ENCODE measurements at regions not wholly inside any gene's neighbourhood (a gene's known extent, or its start where the extent isn't known, plus 50 kb on each side); places are given as distances from the start of the nearest gene placed in this dataset.

DNA sequence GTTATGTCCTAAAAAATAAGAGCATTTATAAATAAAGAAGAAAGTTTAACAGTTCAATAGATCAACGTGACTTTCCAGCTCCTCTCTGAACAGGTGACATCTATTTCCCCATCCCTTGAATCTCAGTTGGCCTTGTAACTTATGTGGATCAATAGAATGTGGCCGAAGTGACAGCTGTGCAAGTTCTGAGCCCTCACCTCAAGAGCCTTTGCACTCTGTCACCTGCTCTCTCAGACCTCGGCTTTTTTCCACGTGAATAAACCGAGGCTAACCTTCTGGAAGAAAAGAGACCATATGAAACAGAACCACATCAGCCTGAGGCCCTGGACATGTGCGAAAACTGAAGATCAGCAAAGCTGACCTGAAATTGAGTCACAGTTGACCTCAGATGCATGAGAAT lies 253.0 kb downstream of the DAD1 start:
- Histone ChIP-seq H3K27me3 (ENCODE audit: control insufficient read depth, insufficient read depth, low read length) (no peaks in the 10 kb centered on the region; the same call in 1 of the 2 replicates), H3K9me3 (ENCODE audit: control insufficient read depth, insufficient read depth, low read depth, low read length) (no peaks in the 10 kb centered on the region), H3K27ac (ENCODE audit: low read length) (no peak overlapping the region), H3K4me3 (ENCODE audit: low read depth in 2 of 2, low read length in 2 of 2) (no peak overlapping the region), H3K4me1 (ENCODE audit: control insufficient read depth, insufficient read depth, low read length) (peaks cover 20% of the 10 kb centered on the region), H3K36me3 (ENCODE audit: control insufficient read depth, insufficient read depth, low read length) (no peaks in the 10 kb centered on the region)
- POLR2A ChIA-PET = no interaction called here
- ATAC-seq (no peak), DNase-seq (ENCODE audit: low read depth, low spot score) (no peak)
- intact Hi-C loops (cut with micrococcal nuclease; ENCODE audit: unreplicated experiment) = no loop called here
- TF ChIP-seq POLR2AphosphoS5 (IDR thresholded peaks at IDR 0.05; ENCODE audit: low read depth, low read length) = no peak
- TF ChIP-seq, protein P1, sequence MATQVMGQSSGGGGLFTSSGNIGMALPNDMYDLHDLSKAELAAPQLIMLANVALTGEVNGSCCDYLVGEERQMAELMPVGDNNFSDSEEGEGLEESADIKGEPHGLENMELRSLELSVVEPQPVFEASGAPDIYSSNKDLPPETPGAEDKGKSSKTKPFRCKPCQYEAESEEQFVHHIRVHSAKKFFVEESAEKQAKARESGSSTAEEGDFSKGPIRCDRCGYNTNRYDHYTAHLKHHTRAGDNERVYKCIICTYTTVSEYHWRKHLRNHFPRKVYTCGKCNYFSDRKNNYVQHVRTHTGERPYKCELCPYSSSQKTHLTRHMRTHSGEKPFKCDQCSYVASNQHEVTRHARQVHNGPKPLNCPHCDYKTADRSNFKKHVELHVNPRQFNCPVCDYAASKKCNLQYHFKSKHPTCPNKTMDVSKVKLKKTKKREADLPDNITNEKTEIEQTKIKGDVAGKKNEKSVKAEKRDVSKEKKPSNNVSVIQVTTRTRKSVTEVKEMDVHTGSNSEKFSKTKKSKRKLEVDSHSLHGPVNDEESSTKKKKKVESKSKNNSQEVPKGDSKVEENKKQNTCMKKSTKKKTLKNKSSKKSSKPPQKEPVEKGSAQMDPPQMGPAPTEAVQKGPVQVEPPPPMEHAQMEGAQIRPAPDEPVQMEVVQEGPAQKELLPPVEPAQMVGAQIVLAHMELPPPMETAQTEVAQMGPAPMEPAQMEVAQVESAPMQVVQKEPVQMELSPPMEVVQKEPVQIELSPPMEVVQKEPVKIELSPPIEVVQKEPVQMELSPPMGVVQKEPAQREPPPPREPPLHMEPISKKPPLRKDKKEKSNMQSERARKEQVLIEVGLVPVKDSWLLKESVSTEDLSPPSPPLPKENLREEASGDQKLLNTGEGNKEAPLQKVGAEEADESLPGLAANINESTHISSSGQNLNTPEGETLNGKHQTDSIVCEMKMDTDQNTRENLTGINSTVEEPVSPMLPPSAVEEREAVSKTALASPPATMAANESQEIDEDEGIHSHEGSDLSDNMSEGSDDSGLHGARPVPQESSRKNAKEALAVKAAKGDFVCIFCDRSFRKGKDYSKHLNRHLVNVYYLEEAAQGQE (IDR thresholded peaks at IDR 0.05; ENCODE audit: insufficient read depth in 1 of 2, low read depth in 2 of 2, low read length in 1 of 2) = no peak
- TF ChIP-seq, protein P2, sequence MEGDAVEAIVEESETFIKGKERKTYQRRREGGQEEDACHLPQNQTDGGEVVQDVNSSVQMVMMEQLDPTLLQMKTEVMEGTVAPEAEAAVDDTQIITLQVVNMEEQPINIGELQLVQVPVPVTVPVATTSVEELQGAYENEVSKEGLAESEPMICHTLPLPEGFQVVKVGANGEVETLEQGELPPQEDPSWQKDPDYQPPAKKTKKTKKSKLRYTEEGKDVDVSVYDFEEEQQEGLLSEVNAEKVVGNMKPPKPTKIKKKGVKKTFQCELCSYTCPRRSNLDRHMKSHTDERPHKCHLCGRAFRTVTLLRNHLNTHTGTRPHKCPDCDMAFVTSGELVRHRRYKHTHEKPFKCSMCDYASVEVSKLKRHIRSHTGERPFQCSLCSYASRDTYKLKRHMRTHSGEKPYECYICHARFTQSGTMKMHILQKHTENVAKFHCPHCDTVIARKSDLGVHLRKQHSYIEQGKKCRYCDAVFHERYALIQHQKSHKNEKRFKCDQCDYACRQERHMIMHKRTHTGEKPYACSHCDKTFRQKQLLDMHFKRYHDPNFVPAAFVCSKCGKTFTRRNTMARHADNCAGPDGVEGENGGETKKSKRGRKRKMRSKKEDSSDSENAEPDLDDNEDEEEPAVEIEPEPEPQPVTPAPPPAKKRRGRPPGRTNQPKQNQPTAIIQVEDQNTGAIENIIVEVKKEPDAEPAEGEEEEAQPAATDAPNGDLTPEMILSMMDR (IDR thresholded peaks at IDR 0.05) = no peak
- no peak for TF ChIP-seq SIN3A (IDR thresholded peaks at IDR 0.05; ENCODE audit: borderline replicate concordance, insufficient read depth, low read depth, low read length)
- no peak for TF ChIP-seq TCF7L2 (IDR thresholded peaks at IDR 0.05; ENCODE audit: low read depth, low read length)
- CTCF ChIA-PET = no interaction called here
- in situ Hi-C loops (cut with HindIII; ENCODE audit: low pct_unique_long_range_greater_than_20kb, low sequenced_read_pairs) = no loop called here
- BruUV-seq (replicated peaks) = no TSS peak

DNA sequence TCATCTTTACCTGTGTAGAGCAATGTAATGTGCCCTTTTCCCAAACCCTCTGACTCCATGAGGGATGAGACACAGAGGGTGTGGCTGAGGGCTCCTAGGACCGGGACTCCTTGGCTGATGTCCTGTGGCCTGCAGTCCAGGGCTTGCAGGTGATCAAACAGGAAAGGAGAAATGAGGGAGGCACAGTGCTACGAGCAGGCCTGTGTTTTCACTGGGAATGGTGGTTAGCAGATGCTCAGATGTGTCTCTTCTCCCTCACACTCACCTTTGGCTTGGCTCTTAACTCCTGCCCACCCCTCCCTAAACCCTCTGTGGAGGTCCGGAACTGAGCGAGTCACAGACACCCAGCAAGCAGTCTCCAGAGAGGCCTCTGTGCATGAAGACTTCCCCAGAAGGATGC lies 254.4 kb downstream of the DAD1 start:
- CTCF ChIA-PET = interaction anchor here (1.6 kb wide), 1 partner anchor 15 kb away, joined by 7 read pairs; no protein-coding TSS in a partner anchor
- no peak overlapping the region for H3K4me3 ChIP-seq (ENCODE audit: low read depth in 2 of 2, low read length in 2 of 2)
- no peak for DNase-seq (ENCODE audit: low read depth, low spot score)
- no peak for TF ChIP-seq TCF7L2 (IDR thresholded peaks at IDR 0.05; ENCODE audit: low read depth, low read length)
- TF ChIP-seq, protein P2 (IDR thresholded peaks at IDR 0.05) = no peak
- TF ChIP-seq POLR2AphosphoS5 (IDR thresholded peaks at IDR 0.05; ENCODE audit: low read depth, low read length) = no peak
- TF ChIP-seq, protein P1 (IDR thresholded peaks at IDR 0.05; ENCODE audit: insufficient read depth in 1 of 2, low read depth in 2 of 2, low read length in 1 of 2) = no peak
- no peak for TF ChIP-seq SIN3A (IDR thresholded peaks at IDR 0.05; ENCODE audit: borderline replicate concordance, insufficient read depth, low read depth, low read length)
- BruUV-seq (replicated peaks) = no TSS peak
- ATAC-seq = peak; percentile 69
- H3K27ac ChIP-seq (ENCODE audit: low read length) = no peak overlapping the region; the same call in 1 of the 2 replicates
- H3K4me1 ChIP-seq (ENCODE audit: control insufficient read depth, insufficient read depth, low read length) = peaks cover 20% of the 10 kb centered on the region
- intact Hi-C loops (cut with micrococcal nuclease; ENCODE audit: unreplicated experiment) (no loop called here), in situ Hi-C loops (cut with HindIII; ENCODE audit: low pct_unique_long_range_greater_than_20kb, low sequenced_read_pairs) (no loop called here)
- H3K27me3 ChIP-seq (ENCODE audit: control insufficient read depth, insufficient read depth, low read length) = no peaks in the 10 kb centered on the region; the same call in 1 of the 2 replicates
- no peaks in the 10 kb centered on the region for H3K36me3 ChIP-seq (ENCODE audit: control insufficient read depth, insufficient read depth, low read length)
- POLR2A ChIA-PET = no interaction called here
- H3K9me3 ChIP-seq (ENCODE audit: control insufficient read depth, insufficient read depth, low read depth, low read length) = peaks cover 4% of the 10 kb centered on the region; the same call in 1 of the 2 replicates
